Renal cortex interstitium (tissue), 11 donors: ENCODE measurements at regions not wholly inside any gene's neighbourhood (a gene's known extent, or its start where the extent isn't known, plus 50 kb on each side); places are given as distances from the start of the nearest gene placed in this dataset.
"Not testable (repeated sequence)": the region's sequence is repeated elsewhere in the genome, so short reads cannot be mapped to it uniquely, and the experiment has no call there.

Experiments used
- DNase-seq, 11 donors: peaks; one replicate each; pipeline ENCODE4 v3.0.0-alpha.2; 2013; ENCODE audit warnings: low read depth in 9 of 11, low spot score in 4 of 11; ENCODE audit errors: extremely low read depth in 1 of 11

DNA sequence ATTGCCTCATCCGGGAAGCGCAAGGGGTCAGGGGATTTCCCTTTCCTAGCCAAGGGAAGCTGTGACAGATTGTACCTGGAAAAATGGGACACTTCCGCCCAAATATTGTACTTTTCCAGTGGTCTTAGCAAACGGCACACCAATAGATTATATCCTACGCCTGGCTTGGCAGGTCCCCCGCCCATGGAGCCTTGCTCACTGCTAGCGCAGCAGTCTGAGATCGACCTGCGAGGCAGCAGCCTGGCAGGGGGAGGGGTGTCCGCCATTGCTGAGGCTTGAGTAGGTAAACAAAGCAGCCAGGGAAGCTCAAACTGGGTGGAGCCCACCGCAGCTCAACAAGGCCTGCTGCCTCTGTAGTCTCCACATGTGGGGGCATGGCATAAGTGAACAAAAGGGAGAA lies 1075.4 kb upstream of the GOT2 start:
- not testable (repeated sequence) for DNase-seq

DNA sequence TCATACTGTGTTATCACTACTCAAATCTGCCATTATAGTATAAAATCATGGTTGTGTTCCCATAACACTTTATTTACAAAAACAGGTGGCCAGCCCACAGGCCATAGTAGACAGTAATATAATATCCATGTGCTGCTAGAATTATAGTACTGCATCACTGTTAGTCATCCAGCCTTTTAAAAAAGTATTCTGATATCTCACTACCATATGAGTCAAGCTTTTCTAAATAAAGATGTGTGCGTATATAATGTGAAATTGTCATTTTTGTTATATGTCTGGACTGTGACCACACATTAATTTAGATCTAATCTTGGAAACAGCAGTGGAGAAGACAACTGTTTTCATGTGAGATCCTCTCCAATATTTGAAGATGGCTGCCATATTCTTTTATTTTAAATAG lies 1049.1 kb upstream of the GOT2 start:
- no peak for DNase-seq

DNA sequence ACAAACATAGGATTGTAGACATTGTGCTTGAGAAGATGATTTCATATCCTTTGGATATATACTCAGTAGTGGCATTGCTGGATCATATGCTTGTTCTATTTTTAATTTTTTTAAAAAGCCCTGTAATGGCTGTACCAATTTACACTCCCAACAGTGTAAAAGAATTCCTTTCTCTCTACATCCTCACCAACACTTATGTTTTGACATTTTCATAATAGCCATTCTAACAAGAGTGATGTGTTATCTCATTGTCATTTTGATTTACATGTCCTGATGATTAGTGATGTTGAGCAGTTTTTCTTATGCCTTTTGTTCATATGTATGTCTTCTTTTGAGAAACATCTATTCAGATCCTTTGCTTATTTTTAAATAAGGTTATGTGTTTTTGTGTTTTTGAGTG lies 1039.2 kb upstream of the GOT2 start:
- no peak for DNase-seq

DNA sequence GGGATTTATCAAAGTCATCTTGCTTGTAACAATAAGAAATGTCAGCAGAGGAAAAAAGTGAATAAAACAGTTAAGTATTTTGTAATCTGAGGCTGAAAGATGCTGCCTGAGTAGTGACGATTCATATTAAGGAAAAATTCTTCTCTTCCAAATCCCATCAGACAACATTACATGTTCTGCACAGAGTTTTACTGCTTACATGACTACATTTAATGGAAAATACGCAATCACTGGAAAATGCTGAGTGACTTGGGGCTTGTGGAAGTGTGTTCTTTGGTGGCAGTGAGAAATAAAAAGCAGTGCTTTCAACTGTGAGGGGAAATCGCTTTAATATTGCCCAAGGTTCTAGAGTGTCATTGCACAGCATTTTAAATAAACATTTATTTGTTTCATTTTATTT lies 1025.2 kb upstream of the GOT2 start:
- no peak for DNase-seq

DNA sequence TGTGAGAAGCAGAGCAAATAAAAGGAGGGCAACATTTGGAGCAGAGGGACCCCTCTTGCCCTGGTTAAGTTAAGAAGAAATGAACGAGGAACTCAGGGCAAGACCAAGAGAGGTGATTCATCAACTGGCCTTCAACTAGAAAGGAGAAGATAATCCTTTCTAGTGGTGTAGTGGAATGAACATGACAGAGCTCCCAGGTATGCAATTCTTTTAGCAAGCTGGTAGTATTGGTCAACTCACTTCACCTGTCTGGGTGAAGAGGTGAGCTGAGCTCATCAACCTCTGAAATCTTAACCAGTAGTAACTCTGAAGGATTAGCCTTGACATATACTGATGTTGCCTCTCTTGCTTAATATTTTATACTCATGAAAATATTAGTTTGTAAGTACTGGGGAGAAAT lies 1024.7 kb upstream of the GOT2 start:
- no peak for DNase-seq

DNA sequence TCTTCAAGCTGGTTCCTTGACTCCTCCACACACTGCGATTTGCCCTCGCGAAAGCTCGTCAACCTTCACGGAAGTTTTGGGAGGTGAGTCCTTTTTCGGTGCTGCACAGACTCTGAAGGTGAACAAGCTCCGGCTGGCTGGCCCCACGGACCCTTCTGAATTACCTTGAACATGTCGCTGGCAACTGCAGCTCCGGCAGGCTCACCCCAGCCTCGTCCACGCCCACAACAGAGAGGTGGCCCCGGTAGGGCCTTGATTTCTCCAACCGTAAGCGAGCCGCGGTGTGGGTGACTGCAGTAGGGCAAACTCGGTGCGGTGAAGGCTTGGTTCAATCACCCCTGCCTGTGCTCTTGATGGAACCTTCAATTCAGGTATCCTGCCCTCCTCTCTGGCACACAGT lies 1020.7 kb upstream of the GOT2 start:
- no peak for DNase-seq

DNA sequence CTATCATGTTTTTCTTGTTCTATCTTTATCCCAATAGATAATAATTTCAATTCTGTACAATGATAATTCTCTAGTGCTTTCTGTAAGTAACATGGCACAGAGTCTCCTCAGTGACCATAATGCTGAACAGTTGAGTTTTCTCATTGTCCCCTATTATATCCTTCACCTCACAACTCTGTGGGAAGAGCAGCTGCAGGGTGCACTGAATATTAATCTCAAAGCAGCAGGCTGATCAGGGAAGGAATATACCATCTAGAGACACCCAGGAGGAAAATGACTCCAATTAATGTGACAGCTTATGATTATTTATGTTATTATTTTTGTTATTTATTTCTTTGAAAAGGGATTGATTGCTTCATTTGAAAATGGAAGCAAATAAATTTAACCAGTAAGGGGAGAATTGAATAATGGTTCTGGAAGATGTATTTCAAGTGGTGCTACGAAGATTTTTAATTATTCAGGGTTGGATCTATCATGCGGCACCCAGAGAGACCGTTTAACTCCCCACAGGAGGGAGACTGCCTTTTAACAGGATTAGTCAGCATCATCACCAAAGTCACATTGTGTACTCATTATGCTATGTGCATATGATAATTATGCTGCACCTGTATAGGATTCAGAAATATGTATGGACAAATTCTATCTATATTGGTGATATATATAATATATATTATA lies 1015.7 kb upstream of the GOT2 start:
- no peak for DNase-seq

DNA sequence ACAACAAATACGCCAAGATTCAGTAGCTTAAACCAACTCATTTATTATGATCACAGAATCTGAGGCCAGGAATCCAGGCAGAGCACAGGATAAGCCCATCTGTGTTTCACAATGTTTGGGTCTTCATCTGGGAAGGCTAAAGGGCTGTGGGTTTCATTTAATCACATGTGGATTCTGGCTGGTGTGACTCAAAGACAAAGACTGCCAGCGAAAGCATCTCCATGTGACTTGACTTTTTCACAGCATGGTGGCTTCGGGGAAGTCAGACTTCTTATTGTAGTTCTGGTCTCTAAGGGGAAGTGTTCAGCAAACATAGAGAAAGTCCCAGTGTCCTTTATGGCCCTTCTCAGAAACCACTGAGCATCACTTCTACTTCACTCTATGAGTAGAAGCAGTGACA lies 1014.4 kb upstream of the GOT2 start:
- no peak for DNase-seq

DNA sequence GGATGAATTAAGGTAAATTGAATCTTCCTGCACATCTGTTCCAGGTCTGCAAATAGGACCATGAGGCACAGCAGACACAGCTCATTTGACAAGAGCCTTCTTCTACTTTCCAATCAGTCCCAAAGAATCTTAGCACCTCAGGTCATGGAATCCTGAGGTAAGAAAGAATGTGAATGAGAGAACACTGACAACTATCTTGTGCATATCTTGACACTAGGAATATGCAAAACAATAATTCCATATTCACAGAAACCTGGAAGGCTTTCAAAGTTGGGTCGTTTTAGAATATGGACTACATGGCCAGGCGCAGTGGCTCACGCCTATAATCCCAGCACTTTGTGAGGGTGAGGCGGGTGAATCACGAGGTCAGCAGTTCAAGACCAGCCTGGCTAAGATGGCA lies 1009.4 kb upstream of the GOT2 start:
- DNase-seq: no peak

DNA sequence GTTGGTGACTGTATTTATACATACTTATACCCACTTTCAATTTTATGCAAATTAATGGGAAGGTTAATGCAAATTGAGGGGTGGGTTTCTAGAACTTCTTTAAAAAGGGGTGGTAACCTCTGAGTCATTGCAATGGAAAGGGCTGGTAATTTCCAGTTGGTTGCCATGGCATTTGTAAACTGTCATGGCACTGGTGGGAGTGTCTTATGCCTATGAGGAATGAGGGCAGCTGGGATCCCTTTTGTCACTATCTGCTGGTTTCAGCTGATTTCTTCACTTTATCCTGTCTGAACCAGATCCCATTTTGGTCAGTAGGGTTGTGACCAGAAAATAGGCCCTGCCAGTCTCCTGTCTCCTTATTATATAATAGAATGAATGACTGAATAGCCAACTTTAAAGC lies 1006.7 kb upstream of the GOT2 start:
- DNase-seq: no peak

DNA sequence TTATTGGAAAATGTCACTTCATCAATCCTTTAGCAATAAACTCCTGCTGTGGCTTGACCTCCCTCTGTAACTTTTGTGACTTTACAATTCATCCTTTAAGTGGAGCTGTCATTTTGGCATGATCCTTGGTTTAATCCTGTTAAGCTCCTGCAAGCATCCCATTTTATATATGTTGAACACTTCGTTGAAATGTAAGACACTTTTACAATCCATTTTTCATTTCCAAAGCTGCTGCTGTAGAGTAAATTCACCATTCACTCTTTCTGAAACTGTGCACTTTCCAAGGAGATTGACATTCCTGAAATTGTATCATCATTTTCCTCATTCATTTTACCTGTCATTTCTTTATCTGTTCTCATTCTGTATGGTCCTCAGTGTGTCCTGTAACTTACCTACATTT lies 1003.2 kb upstream of the GOT2 start:
- DNase-seq: no peak

DNA sequence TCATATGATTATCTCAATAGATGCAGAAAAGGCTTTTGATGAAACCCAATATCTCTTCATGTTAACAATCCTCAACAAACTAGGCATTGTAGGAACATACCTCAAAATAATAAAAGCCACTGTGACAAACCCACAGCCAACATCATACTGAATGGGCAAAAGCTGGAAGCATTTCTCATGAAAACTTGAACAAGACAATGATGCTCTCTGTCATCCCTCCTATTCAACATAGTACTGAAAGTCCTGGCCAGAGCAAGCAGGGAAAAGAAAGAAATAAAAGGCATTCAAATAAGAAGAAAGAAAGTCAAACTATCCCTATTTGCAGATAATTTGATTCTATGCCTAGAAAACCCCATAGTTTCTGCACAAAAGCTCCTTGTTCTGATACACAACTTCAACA lies 999.2 kb upstream of the GOT2 start:
- DNase-seq: no peak

DNA sequence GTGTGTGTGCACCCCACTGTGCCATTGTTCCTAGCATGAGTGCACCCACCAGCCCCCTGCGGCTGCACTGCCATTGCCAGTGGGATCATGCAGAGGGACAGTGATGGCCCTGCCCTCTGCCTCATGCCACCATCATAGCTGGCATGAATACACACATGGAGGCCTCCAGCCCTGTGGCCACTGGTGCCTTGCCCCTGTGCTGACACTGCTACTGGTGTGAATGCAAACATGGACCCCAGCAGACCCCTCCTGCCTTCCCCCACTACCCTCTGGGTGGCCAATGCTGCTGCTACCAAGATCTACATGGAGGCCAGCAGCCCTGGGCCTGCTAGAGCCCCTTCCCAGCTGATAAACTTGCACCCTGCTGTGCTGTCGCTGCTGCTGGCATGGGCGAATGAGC lies 995.5 kb upstream of the GOT2 start:
- DNase-seq: no peak

DNA sequence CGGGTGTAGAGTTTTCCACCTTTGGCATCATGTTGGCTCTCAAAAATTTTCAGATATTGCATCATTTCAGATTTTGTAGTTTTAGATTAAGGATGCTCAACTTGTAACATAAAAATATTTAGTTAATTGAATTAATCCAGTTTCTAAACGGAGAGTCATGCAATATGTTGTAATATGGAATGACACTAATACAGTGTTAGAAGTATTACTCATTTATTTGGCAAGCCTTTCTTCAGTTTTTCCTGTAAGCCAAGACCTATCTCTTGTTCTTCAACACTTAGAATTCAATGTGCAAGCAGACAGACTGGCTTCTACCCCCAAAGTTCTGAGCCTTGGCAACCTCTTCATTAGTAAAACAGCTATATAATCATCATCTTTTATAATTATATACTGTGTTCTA lies 985.0 kb upstream of the GOT2 start:
- DNase-seq: no peak

DNA sequence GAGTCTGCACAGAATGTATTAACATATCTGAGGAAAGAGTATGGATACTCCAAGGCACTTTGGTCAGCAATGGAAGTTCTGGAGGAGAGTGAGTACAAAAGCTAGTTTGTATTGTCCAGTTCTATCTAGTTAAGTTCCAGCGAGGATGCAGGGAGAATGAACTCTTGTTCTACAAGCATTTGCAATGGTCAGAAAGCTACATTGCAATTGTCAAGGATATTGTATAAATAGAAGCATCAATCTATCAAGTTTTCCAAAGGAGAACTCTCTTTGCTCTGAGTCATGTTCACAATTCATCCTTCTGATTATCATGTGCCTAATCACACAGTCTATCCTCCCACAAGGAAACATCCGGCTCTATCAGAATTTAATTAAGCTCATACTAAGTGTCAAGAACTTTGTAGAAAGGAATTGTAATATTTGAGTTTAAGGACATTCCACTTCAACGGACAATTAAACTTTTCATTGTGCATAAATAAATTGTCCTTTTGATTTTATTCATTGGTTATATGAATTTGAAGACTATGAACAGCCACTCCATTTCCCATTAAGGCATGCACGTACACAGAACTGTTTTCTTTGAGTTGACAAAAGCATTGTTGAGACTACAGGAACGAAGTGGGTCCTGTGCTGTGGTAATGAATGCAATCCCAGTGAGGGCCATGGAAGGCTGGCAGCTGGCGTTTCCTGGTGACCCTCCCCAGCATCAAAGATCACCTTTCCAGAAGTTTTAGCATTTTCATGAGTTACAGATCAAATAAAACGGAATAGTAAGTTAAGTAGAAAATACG lies 973.5 kb upstream of the GOT2 start:
- DNase-seq: no peak

DNA sequence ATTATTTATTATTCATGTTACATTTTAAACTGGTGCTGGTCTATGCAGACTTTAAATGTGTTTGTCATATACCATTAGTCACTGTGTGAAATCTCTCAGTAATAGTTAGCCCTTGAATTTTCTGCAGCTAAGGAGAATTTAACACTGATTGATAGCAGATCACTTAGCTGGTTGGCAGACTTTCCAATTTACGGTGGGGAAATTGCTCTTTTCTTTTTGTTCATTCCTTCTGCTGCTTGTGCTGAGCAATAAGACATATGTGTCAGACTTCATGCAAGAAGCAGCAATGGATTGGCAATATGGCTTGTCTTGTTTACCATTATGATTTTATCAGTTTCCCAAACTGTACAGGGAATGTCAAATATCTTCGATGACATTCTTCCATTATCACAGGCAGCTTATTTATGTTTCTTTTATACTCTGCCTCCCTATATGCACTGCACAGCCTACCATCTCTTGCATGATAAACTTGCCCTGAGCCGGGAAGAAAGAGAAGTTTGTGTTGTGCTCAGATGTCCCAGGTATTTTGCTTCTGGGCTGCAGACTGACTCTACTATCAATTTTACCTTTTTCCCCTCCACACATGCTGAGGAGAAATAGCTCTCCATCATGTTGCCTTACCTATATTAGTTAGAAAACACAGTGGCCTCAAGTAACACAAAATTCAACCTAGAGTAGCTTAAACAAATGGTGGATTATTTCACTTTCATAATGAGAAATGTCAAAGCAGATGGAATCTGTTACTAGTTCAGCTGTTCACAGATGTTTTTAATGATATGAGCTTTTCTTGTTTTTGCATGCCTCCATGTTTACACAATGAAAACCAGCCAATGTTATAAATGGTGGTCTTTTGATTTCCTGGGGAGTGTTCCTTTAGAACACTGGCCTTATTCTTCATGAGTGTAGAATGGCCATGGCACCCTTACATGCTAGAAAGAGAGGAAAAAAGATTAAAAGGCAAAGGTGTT lies 968.1 kb upstream of the GOT2 start:
- DNase-seq: peak in 1 of 11 donors; percentile 4

DNA sequence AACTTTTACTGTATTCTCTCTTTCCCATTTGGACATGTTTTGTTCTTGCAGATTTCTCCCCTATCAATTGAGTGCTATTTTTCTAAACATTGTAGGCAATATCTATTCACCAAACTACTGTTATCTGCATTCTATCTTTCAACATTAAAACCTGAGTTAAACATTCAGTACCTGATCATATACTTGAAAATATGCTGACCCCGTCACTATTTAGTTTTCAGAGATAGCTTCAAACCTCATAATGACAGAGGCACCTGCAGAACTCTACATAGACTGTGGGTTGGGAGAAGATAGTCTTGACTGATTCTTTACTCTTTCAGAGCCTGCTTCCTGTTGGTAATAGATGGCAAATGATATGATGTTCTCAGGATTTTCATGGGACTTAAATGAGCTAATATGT lies 965.7 kb upstream of the GOT2 start:
- no peak for DNase-seq

DNA sequence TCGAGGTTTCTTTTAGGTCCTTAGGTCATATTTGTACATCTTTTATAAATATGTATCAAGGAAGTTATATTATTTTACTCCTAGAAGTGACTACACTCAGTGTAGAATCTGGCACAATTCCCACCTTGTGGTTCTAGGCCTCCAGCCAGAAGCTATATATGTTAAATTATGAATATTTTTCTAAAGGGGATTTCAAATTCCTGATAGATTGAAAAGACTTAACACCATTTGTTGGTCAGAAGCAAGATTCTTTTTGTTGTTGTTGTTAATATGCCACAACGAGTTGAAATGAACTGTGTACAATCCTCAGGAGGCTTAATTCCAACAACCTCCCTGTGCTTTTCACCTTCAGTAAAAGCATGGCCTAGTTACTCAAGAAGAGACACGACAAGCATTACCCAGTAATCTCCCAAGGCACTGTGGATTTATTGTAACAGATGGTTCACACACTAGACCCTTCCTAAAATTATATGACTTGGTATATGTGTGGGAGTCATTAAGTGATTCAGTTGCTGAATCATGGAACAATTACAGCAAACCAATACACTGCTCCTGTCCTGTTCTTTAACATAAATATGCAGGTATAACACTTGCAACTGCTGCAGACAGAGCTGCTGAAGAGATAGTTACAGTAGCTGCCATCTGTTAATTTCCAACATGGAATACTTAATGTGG lies 964.4 kb upstream of the GOT2 start:
- DNase-seq: peak in 3 of 11 donors; percentile 3 to 17 (median 9)

DNA sequence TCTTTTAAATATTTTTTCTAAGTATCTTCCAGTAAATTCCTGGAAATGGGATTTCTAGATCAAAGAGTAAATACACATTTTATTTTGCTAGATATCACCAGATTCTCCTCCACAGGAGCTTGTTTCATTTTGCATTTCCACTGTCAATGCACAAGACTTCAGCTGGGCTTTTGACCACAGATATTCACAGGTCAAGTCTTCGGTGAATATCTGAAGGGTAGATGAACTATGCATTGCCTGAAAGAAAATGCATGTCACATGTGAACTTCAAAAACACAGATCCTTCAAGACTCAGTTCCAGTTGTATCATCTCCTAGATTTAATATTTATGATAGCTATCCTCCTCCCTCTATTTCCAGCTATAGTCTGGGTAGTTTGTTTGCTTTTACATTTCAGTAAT lies 963.6 kb upstream of the GOT2 start:
- DNase-seq: no peak
